ENCODE measurements at regions not wholly inside any gene's neighbourhood (a gene's known extent, or its start where the extent isn't known, plus 50 kb on each side); places are given as distances from the start of the nearest gene placed in this dataset.

DNA sequence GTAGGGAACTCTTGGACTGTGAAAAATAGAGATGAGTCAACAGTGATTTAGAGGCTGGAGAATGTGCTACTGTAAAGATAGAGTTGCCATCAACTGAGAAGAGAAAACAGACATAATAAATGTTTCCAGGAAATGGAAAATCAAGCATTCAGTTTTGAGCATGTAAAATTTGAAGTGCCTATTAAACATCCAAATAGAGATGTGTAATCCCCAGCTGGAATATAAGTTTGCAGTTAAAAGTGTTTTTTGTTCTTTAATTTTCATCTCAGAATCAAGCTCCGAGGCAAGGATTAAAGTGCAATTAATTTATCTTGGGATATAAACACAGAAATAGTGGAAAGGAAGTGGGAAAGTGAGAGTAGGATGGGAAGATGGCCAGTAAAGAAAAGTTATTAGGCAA lies 666.0 kb upstream of the RAG2 start:
- TF ChIP-seq CTCF (IDR thresholded peaks at IDR 0.05) = no peak
- no peak for TF ChIP-seq POLR2AphosphoS5 (IDR thresholded peaks at IDR 0.05)
